ENCODE measurements at regions not wholly inside any gene's neighbourhood (a gene's known extent, or its start where the extent isn't known, plus 50 kb on each side); places are given as distances from the start of the nearest gene placed in this dataset.

GRCh38 chr20:60283281-60283680 lies 325.1 kb downstream of the CDH26 start:
- TF ChIP-seq CTCF (conservative IDR thresholded peaks at IDR 0.05) (no peak), ZFX (IDR thresholded peaks at IDR 0.05) (no peak)
